GM12878 (cell line): ENCODE measurements at regions not wholly inside any gene's neighbourhood (a gene's known extent, or its start where the extent isn't known, plus 50 kb on each side); places are given as distances from the start of the nearest gene placed in this dataset.
A peak's percentile ranks its signal among the peaks of the same experiment; 100 is the strongest.

Source experiments
- ATAC-seq: fragments of 200-7000 bp; cut with Tn5 transposase; 3 replicates; pipeline ENCODE4 v1.9.1; 2020; ENCODE audit warnings: mild to moderate bottlenecking, moderate library complexity
- BruUV-seq: library from RNA; stranded (reverse); fragments of 400-500 nt; replicated peaks from 2 replicates; lab custom pipeline; 2021; lab: Mats Ljungman, UMichigan
- CTCF ChIA-PET: fragments of 300-600 bp; sonication (Branson Sonifier 250); formaldehyde crosslinking; extraction: SDS; loops from one replicate; lab custom pipeline; 2021; ENCODE audit warnings: inconsistent platforms; lab: Yijun Ruan, JAX
- POLR2A ChIA-PET: fragments of 350-600 bp; formaldehyde crosslinking; extraction: SDS; loops from one replicate; lab custom pipeline; 2021; ENCODE audit warnings: inconsistent platforms; lab: Charles Lee
- RAD21 ChIA-PET: fragments of 300-600 bp; sonication (Branson Sonifier 250); formaldehyde crosslinking; loops from one replicate; lab custom pipeline; 2023; ENCODE audit warnings: antibody characterized with exemption; ENCODE audit not compliant: unreplicated experiment; lab: Charles Lee
- SMC1A ChIA-PET: fragments of 300-600 bp; sonication (Branson Sonifier 250); formaldehyde crosslinking; loops from one replicate; lab custom pipeline; 2023; ENCODE audit not compliant: unreplicated experiment, uncharacterized antibody; lab: Charles Lee
- DNase-seq: peaks from one replicate; pipeline ENCODE4 v3.0.0-alpha.2; 2011; ENCODE audit warnings: low read depth, low spot score
- FAIRE-seq: peaks from 3 replicates; lab custom pipeline; 2011; peaks lifted over from hg19 to GRCh38; lab: Jason Lieb, UNC
- H2AFZ ChIP-seq: 2 replicates; pipeline ENCODE4 v1.6.0; 2011; ENCODE audit warnings: low read depth, low read length, control low read depth; ENCODE audit not compliant: control insufficient read depth
- H3K27ac ChIP-seq: 2 replicates; pipeline ENCODE4 v1.5.1; 2011; ENCODE audit warnings: control low read depth; ENCODE audit not compliant: control insufficient read depth, insufficient read depth
- H3K27me3 ChIP-seq, 2 experiments: replicated peaks in 1 of 2; 2 replicates each; pipeline versions ENCODE4 v1.6.0 to v1.6.1; 2011; ENCODE audit warnings: low read length in 1 of 2; ENCODE audit not compliant: control insufficient read depth in 2 of 2, insufficient read depth in 2 of 2
- H3K36me3 ChIP-seq, 2 experiments: 2 replicates each; pipeline ENCODE4 v1.5.1; 2011; ENCODE audit warnings: low read length in 1 of 2; ENCODE audit not compliant: control insufficient read depth in 2 of 2, insufficient read depth in 2 of 2
- H3K4me1 ChIP-seq: 2 replicates; pipeline ENCODE4 v1.6.1; 2011; ENCODE audit warnings: mild to moderate bottlenecking, low read length, moderate library complexity, mixed read lengths; ENCODE audit not compliant: control insufficient read depth, insufficient read depth
- H3K4me2 ChIP-seq: 2 replicates; pipeline ENCODE4 v1.6.0; 2011; ENCODE audit warnings: control low read depth; ENCODE audit not compliant: control insufficient read depth, insufficient read depth
- H3K4me3 ChIP-seq: fragments of 200-600 bp; sonication (generic); 2 replicates; pipeline ENCODE4 v1.5.1; 2016
- H3K79me2 ChIP-seq: 2 replicates; pipeline ENCODE4 v1.6.0; 2011; ENCODE audit warnings: low read length; ENCODE audit not compliant: control insufficient read depth, insufficient read depth
- H3K9ac ChIP-seq: 2 replicates; pipeline ENCODE4 v1.8.0; 2011; ENCODE audit warnings: low read length, control low read depth, mixed read lengths; ENCODE audit not compliant: control insufficient read depth, insufficient read depth
- H3K9me3 ChIP-seq: replicated peaks from 3 replicates; pipeline ENCODE4 v1.5.1; 2011; ENCODE audit warnings: mild to moderate bottlenecking, low read length; ENCODE audit not compliant: control insufficient read depth, insufficient read depth
- H4K20me1 ChIP-seq: 2 replicates; pipeline ENCODE4 v1.6.0; 2011; ENCODE audit not compliant: control insufficient read depth, insufficient read depth
- ATF7 ChIP-seq: fragments of 450-650 bp; IDR thresholded peaks from 2 replicates; pipeline ENCODE4 v1.6.1; 2016; ENCODE audit warnings: low read depth, mild to moderate bottlenecking
- EP300 ChIP-seq, 2 experiments: fragments of 150-350 bp in 1 of 2; IDR thresholded peaks; 2 replicates each; pipeline ENCODE4 v1.6.1; 2011 to 2012; ENCODE audit warnings: low read depth in 2 of 2, low read length in 2 of 2, borderline replicate concordance in 1 of 2, improper control_type of control experiment in 1 of 2, inconsistent platforms in 1 of 2; ENCODE audit not compliant: control insufficient read depth in 1 of 2
- WGBS: methylation state at CpG from one replicate; pipeline ENCODE4 v1.1.6; 2016; ENCODE audit warnings: low lambda C conversion rate; ENCODE audit not compliant: insufficient replicate concordance, insufficient coverage; ENCODE audit errors: missing lambda C conversion rate; 5-methylcytosine and 5-hydroxymethylcytosine counted together
- in situ Hi-C: fragments of 300-500 bp; cut with MboI; formaldehyde crosslinking; loops from 9 replicates; pipeline ENCODE4 v1.14.3; 2018; ENCODE audit warnings: mixed read lengths
- intact Hi-C: fragments of 100-400 bp; cut with micrococcal nuclease; formaldehyde crosslinking; loops from one replicate; pipeline ENCODE4 v1.14.2; 2022; ENCODE audit not compliant: unreplicated experiment
- TF ChIP-seq, protein P1 (sequence below), 3 experiments: IDR thresholded peaks in 2 of 3; conservative IDR thresholded peaks in 1 of 3; 2 replicates each; pipeline ENCODE4 v1.5.1; 2011; ENCODE audit warnings: low read depth in 3 of 3, low read length in 3 of 3, mild to moderate bottlenecking in 3 of 3, control low read depth in 2 of 3, moderate library complexity in 2 of 3, inconsistent platforms in 1 of 3, mixed read lengths in 1 of 3; ENCODE audit not compliant: control insufficient read depth in 2 of 3, insufficient read depth in 1 of 3; ENCODE audit errors: extremely low read depth in 1 of 3

DNA sequence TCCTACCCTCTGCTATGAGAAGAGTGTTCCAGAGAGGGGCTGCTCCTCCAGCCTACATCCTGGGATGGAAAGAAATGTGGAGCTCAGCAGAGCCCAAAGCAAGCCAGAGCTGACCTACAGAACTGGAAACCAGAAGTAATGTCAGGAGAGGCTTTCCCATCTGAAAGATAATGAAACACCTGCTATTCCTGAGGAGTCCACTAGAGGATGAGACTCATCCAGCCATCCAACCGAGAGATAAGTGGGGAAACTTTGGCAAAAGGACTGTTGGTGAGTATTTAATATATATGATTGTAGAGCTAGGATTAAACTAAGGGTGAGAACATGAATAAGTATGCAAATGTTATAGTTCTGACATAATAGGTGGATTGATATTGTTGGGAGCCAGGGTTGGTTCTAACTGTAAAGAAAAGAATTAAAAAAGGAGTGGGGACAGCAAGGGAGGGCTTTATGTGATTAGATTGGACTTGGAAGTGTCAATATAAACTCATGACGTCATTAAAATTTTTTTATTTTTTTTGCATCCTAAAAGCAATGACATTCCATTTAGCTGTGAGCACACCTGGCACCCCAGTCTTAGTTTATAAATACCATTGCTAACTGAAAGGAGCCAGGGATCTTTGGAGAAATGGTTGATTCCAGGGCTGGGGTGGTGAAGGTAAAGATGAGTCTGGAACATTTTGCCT is 312.8 kb upstream of the NFE2L3 start:
- ChIA-PET POLR2A (no interaction called here), RAD21 (no interaction called here), SMC1A (interaction anchor here (0.6 to 1.8 kb wide), 3 partner anchors 17 to 949 kb away, joined by 3 read pairs; no protein-coding TSS in a partner anchor), CTCF (interaction anchor here (1.5 kb wide), 1 partner anchor 13 kb away, joined by 6 read pairs; no protein-coding TSS in a partner anchor)
- Histone ChIP-seq H4K20me1 (no peaks in the 10 kb centered on the region), H3K27me3 (no peaks in the 10 kb centered on the region; a peak in 2 of 4 replicates), H3K79me2 (no peaks in the 10 kb centered on the region), H3K9me3 (no peaks in the 10 kb centered on the region), H3K4me2 (no peak overlapping the region), H3K36me3 (no peaks in the 10 kb centered on the region), H3K9ac (no peak overlapping the region), H3K4me3 (no peak overlapping the region), H2AFZ (no peak overlapping the region), H3K4me1 (no peaks in the 10 kb centered on the region), H3K27ac (no peak overlapping the region)
- WGBS: 17% methylated on average over 2 of the region's 2 CpGs
- DNase-seq (no peak), ATAC-seq (no peak), FAIRE-seq (no peak)
- in situ Hi-C loops: no loop called here
- no TSS peak for BruUV-seq
- TF ChIP-seq ATF7 (peak; percentile 63), EP300 (IDR thresholded peaks at IDR 0.05; ENCODE audit: borderline replicate concordance in 1 of 2, control insufficient read depth in 1 of 2, low read depth in 2 of 2, low read length in 2 of 2) (no peak)
- TF ChIP-seq, protein P1, sequence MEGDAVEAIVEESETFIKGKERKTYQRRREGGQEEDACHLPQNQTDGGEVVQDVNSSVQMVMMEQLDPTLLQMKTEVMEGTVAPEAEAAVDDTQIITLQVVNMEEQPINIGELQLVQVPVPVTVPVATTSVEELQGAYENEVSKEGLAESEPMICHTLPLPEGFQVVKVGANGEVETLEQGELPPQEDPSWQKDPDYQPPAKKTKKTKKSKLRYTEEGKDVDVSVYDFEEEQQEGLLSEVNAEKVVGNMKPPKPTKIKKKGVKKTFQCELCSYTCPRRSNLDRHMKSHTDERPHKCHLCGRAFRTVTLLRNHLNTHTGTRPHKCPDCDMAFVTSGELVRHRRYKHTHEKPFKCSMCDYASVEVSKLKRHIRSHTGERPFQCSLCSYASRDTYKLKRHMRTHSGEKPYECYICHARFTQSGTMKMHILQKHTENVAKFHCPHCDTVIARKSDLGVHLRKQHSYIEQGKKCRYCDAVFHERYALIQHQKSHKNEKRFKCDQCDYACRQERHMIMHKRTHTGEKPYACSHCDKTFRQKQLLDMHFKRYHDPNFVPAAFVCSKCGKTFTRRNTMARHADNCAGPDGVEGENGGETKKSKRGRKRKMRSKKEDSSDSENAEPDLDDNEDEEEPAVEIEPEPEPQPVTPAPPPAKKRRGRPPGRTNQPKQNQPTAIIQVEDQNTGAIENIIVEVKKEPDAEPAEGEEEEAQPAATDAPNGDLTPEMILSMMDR (IDR thresholded peaks at IDR 0.05 in 2 of 3, conservative IDR thresholded peaks at IDR 0.05 in 1 of 3; ENCODE audit: control insufficient read depth in 2 of 3, extremely low read depth in 1 of 3, insufficient read depth in 1 of 3, low read depth in 3 of 3, low read length in 3 of 3): peak in 2 of 3 experiments; percentile 32 to 36; a peak in 4 of 6 replicates
- intact Hi-C loops: no loop called here
